ENCODE measurements at regions not wholly inside any gene's neighbourhood (a gene's known extent, or its start where the extent isn't known, plus 50 kb on each side); places are given as distances from the start of the nearest gene placed in this dataset.
"Not testable (repeated sequence)": the region's sequence is repeated elsewhere in the genome, so short reads cannot be mapped to it uniquely, and the experiment has no call there.

GRCh38 chr4:170682558-170683294 lies 593.0 kb upstream of the AADAT start:
- intact Hi-C loops (cut with micrococcal nuclease; ENCODE audit: unreplicated experiment): no loop called here
- no peaks in the 10 kb centered on the region for H3K36me3 Mint-ChIP-seq (ENCODE audit: insufficient read depth, unreplicated experiment)

DNA sequence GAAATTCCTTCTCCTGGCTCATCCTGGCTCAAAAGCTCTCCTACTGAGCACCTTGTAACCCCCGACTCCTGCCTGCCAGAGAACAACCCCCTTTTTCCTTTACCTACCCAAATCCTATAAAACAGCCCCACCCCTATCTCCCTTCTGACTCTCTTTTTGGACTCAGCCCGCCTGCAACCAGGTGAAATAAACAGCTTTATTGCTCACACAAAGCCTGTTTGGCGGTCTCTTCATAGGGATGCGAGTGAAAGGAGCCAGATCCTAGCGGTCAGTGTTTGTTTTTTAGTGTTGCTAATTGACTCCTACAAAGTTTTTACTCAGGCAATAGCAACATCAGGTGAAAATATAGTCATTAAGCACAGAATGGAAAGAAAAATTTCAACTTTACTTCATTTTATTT lies 592.3 kb upstream of the AADAT start:
- intact Hi-C loops (cut with micrococcal nuclease; ENCODE audit: unreplicated experiment); H3K9me3 Mint-ChIP-seq (ENCODE audit: low read depth, unreplicated experiment); H3K4me3 Mint-ChIP-seq (ENCODE audit: low read depth, unreplicated experiment); BruUV-seq (replicated peaks); H3K27ac Mint-ChIP-seq (ENCODE audit: unreplicated experiment); H3K4me1 Mint-ChIP-seq (ENCODE audit: low read depth, unreplicated experiment); DNase-seq; H3K36me3 Mint-ChIP-seq (ENCODE audit: insufficient read depth, unreplicated experiment); H3K27me3 Mint-ChIP-seq (ENCODE audit: unreplicated experiment): not testable (repeated sequence)
- CTCF ChIA-PET: interaction anchor here (0.5 kb wide), 1 partner anchor 64 kb away, joined by 3 read pairs; no protein-coding TSS in a partner anchor

More at GRCh38 chr4:170682558-170683294, 593.0 kb upstream of the AADAT start:
- Mint-ChIP-seq H3K27me3 (ENCODE audit: unreplicated experiment) (no peaks in the 10 kb centered on the region), H3K27ac (ENCODE audit: unreplicated experiment) (no peak overlapping the region), H3K4me1 (ENCODE audit: low read depth, unreplicated experiment) (no peaks in the 10 kb centered on the region), H3K4me3 (ENCODE audit: low read depth, unreplicated experiment) (no peak overlapping the region), H3K9me3 (ENCODE audit: low read depth, unreplicated experiment) (peaks cover 3% of the 10 kb centered on the region)
- DNase-seq: no peak
- no peak for TF ChIP-seq CTCF (IDR thresholded peaks at IDR 0.05; ENCODE audit: unreplicated experiment)
- no TSS peak for BruUV-seq (replicated peaks)
- CTCF ChIA-PET: no interaction called here

DNA sequence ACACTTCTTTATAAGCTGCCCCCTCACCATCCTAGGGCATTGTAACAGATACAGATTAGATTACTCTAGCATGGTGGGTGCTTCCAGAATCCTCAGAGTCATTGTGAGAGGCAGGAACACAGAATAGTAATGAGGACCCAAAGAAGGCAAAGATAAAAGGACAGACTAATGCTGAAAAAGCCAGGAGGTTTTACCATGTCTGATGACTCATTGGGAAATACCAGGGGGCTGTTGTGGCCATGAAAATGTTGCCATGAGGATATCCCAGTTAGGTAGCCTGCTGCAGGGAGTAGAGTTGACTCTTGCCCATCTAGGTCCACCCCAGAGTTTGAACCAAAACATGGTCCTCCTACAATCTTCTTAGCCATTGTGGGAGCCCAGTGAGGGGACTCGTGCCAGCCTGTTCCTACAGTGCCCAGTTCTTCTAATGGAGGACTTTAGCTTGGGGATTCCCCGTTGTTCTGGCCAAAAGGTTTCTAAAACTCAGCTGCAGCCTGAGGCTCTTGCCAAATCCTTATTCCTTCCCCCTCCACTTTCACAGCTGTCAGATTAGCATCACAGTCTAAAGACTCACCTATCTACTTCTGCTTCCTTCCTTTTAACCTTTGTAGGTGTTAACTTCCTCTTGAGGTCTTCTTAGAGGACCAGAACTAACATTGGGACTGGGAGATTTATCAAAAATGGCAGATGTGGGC lies 586.0 kb upstream of the AADAT start:
- TF ChIP-seq CTCF (IDR thresholded peaks at IDR 0.05; ENCODE audit: unreplicated experiment): no peak
- no TSS peak for BruUV-seq (replicated peaks)
- Mint-ChIP-seq H3K36me3 (ENCODE audit: insufficient read depth, unreplicated experiment) (no peaks in the 10 kb centered on the region), H3K9me3 (ENCODE audit: low read depth, unreplicated experiment) (peaks cover 3% of the 10 kb centered on the region), H3K27me3 (ENCODE audit: unreplicated experiment) (no peaks in the 10 kb centered on the region), H3K27ac (ENCODE audit: unreplicated experiment) (no peak overlapping the region), H3K4me1 (ENCODE audit: low read depth, unreplicated experiment) (peaks cover 12% of the 10 kb centered on the region), H3K4me3 (ENCODE audit: low read depth, unreplicated experiment) (no peak overlapping the region)
- CTCF ChIA-PET: no interaction called here
- intact Hi-C loops (cut with micrococcal nuclease; ENCODE audit: unreplicated experiment): no loop called here
- DNase-seq: no peak

DNA sequence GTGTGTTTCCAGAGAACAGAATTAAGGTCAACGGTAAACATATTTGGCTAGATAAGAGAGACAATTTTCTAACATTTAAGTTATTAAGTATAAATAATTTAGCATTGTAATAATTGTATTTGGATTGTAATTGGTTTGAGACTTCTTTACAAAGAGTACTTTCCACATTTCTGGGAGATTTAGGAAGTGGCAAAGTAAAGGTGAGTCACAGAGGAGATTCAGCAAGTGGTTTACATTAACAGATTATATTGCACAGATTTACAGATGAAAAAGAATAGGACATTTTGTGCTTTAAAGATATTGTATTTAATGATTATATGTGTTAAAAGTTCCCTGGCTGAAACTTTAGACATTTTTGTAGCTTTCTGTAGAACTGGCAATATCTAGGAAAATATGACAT lies 584.4 kb upstream of the AADAT start:
- H3K36me3 Mint-ChIP-seq (ENCODE audit: insufficient read depth, unreplicated experiment): no peaks in the 10 kb centered on the region
- no peak for DNase-seq
- CTCF ChIA-PET: no interaction called here
- no peak overlapping the region for H3K4me3 Mint-ChIP-seq (ENCODE audit: low read depth, unreplicated experiment)
- H3K9me3 Mint-ChIP-seq (ENCODE audit: low read depth, unreplicated experiment): peaks cover 3% of the 10 kb centered on the region
- intact Hi-C loops (cut with micrococcal nuclease; ENCODE audit: unreplicated experiment): no loop called here
- no peaks in the 10 kb centered on the region for H3K27me3 Mint-ChIP-seq (ENCODE audit: unreplicated experiment)
- TF ChIP-seq CTCF (IDR thresholded peaks at IDR 0.05; ENCODE audit: unreplicated experiment): no peak
- H3K4me1 Mint-ChIP-seq (ENCODE audit: low read depth, unreplicated experiment): peaks cover 12% of the 10 kb centered on the region
- BruUV-seq (replicated peaks): no TSS peak
- H3K27ac Mint-ChIP-seq (ENCODE audit: unreplicated experiment): no peak overlapping the region
